PC-3 (cell line): ENCODE measurements at regions not wholly inside any gene's neighbourhood (a gene's known extent, or its start where the extent isn't known, plus 50 kb on each side); places are given as distances from the start of the nearest gene placed in this dataset.

ENCODE experiments used
- ATAC-seq: fragments of 200-7000 bp; cut with Tn5 transposase; 2 replicates; pipeline ENCODE4 v1.9.1; 2020; ENCODE audit warnings: mild to moderate bottlenecking, moderate library complexity
- BruUV-seq: library from RNA; stranded (reverse); fragments of 400-500 nt; replicated peaks from 2 replicates; lab custom pipeline; 2021; lab: Mats Ljungman, UMichigan
- CTCF ChIA-PET: fragments of 300-600 bp; sonication (Branson Sonifier 250); formaldehyde crosslinking; loops from one replicate; lab custom pipeline; 2022; ENCODE audit warnings: antibody characterized with exemption; lab: Charles Lee
- POLR2A ChIA-PET: fragments of 300-600 bp; sonication (Branson Sonifier 250); formaldehyde crosslinking; loops from one replicate; lab custom pipeline; 2022; ENCODE audit warnings: antibody characterized with exemption; ENCODE audit not compliant: unreplicated experiment; lab: Charles Lee
- DNase-seq: peaks from one replicate; pipeline ENCODE4 v3.0.0-alpha.2; 2015
- H2AFZ ChIP-seq: fragments of 300-600 bp; sonication (generic); 2 replicates; pipeline ENCODE4 v1.6.0; 2016; ENCODE audit warnings: antibody characterized with exemption, low read length
- H3F3A ChIP-seq: fragments of 300-600 bp; sonication (generic); one replicate; pipeline ENCODE4 v1.6.0; 2017; ENCODE audit warnings: antibody characterized with exemption, low read length, control low read depth, mild to moderate bottlenecking; ENCODE audit not compliant: unreplicated experiment
- H3K27ac ChIP-seq: fragments of 300-600 bp; sonication (generic); 2 replicates; pipeline ENCODE4 v1.5.1; 2016; ENCODE audit warnings: mild to moderate bottlenecking, low read length
- H3K27me3 ChIP-seq: fragments of 300-600 bp; sonication (generic); 2 replicates; pipeline ENCODE4 v1.6.1; 2016; ENCODE audit warnings: low read length, mixed read lengths
- H3K36me3 ChIP-seq: fragments of 300-600 bp; sonication (generic); 2 replicates; pipeline ENCODE4 v1.6.1; 2016; ENCODE audit warnings: low read depth, mixed run types, low read length, mixed read lengths
- H3K4me1 ChIP-seq: fragments of 300-600 bp; sonication (generic); 2 replicates; pipeline ENCODE4 v1.5.1; 2016; ENCODE audit warnings: low read length; ENCODE audit not compliant: insufficient read depth
- H3K4me2 ChIP-seq: fragments of 300-600 bp; sonication (generic); 2 replicates; pipeline ENCODE4 v1.6.0; 2016; ENCODE audit warnings: low read length
- H3K4me3 ChIP-seq: fragments of 300-600 bp; sonication (generic); 2 replicates; pipeline ENCODE4 v1.5.1; 2016; ENCODE audit warnings: mild to moderate bottlenecking, low read length, mixed read lengths
- H3K79me2 ChIP-seq: fragments of 300-600 bp; sonication (generic); 2 replicates; pipeline ENCODE4 v1.6.1; 2017; ENCODE audit warnings: low read length, mixed read lengths
- H3K9ac ChIP-seq: fragments of 300-600 bp; sonication (generic); 2 replicates; pipeline ENCODE4 v1.6.0; 2016; ENCODE audit warnings: mild to moderate bottlenecking, low read length
- H3K9me2 ChIP-seq: fragments of 300-600 bp; sonication (generic); replicated peaks from 2 replicates; pipeline ENCODE4 v1.6.1; 2016; ENCODE audit warnings: mixed run types, low read length, mixed read lengths
- H3K9me3 ChIP-seq: fragments of 300-600 bp; sonication (generic); 2 replicates; pipeline ENCODE4 v1.6.1; 2016; ENCODE audit warnings: low read length, mixed read lengths
- H4K20me1 ChIP-seq: fragments of 300-600 bp; sonication (generic); 2 replicates; pipeline ENCODE4 v1.6.1; 2016; ENCODE audit warnings: low read length, mixed read lengths
- CTCF ChIP-seq: fragments of 300-600 bp; sonication (generic); conservative IDR thresholded peaks from 2 replicates; pipeline ENCODE4 v1.5.1; 2017; ENCODE audit warnings: antibody characterized with exemption, low read depth, mild to moderate bottlenecking, low read length
- EZH2 ChIP-seq: fragments of 300-600 bp; sonication (generic); IDR thresholded peaks from one replicate; pipeline ENCODE4 v1.6.1; 2017; ENCODE audit warnings: antibody characterized with exemption, mild to moderate bottlenecking, low read length; ENCODE audit not compliant: unreplicated experiment
- EZH2phosphoT487 ChIP-seq: fragments of 300-600 bp; sonication (generic); IDR thresholded peaks from 2 replicates; pipeline ENCODE4 v1.6.1; 2018; ENCODE audit warnings: mild to moderate bottlenecking, antibody characterized with exemption, low read length, borderline replicate concordance
- intact Hi-C: fragments of 100-400 bp; cut with micrococcal nuclease; formaldehyde crosslinking; loops from 2 replicates; pipeline ENCODE4 v1.9.0; 2023

- BruUV-seq, result no TSS peak
- TF ChIP-seq EZH2 (no peak), CTCF (no peak), EZH2phosphoT487 (no peak)
- Histone ChIP-seq H3K9me3 (0 out of 2 replicates have a peak, but pooled peaks cover 6% of the 10 kb centered on the region), H3F3A (no peaks in the 10 kb centered on the region), H3K36me3 (no peaks in the 10 kb centered on the region), H3K79me2 (no peaks in the 10 kb centered on the region), H3K4me1 (no peaks in the 10 kb centered on the region), H2AFZ (no peak overlapping the region), H3K27ac (no peak overlapping the region), H4K20me1 (no peaks in the 10 kb centered on the region), H3K9me2 (no peaks in the 10 kb centered on the region), H3K4me3 (no peak overlapping the region), H3K27me3 (peaks cover 35% of the 10 kb centered on the region), H3K4me2 (no peak overlapping the region), H3K9ac (no peak overlapping the region)
- intact Hi-C loops, result no loop called here
- ChIA-PET POLR2A (no interaction called here), CTCF (no interaction called here)
- no peak for ATAC-seq
- DNase-seq, result no peak
These were observed 492.2 kb upstream of the B3GAT1 start for GRCh38 chr11:134904103-134904790.

GRCh38 chr11:134901955-134902918 lies 490.2 kb upstream of the B3GAT1 start:
- H4K20me1 ChIP-seq, result no peaks in the 10 kb centered on the region
- peaks cover 26% of the 10 kb centered on the region for H3K27me3 ChIP-seq
- ChIA-PET POLR2A (no interaction called here), CTCF (no interaction called here)
- H3F3A ChIP-seq, result no peaks in the 10 kb centered on the region
- no peak overlapping the region for H3K27ac ChIP-seq
- TF ChIP-seq EZH2phosphoT487 (no peak), EZH2 (no peak), CTCF (no peak)
- no peaks in the 10 kb centered on the region for H3K4me1 ChIP-seq
- 0 out of 2 replicates have a peak, but pooled peaks cover 6% of the 10 kb centered on the region for H3K9me3 ChIP-seq
- no peak overlapping the region for H3K9ac ChIP-seq
- no peaks in the 10 kb centered on the region for H3K79me2 ChIP-seq
- ATAC-seq (no peak), DNase-seq (no peak)
- no peak overlapping the region for H3K4me2 ChIP-seq
- no peak overlapping the region for H3K4me3 ChIP-seq
- no peaks in the 10 kb centered on the region for H3K9me2 ChIP-seq
- no peaks in the 10 kb centered on the region for H3K36me3 ChIP-seq
- intact Hi-C loops, result no loop called here
- H2AFZ ChIP-seq, result no peak overlapping the region
- no TSS peak for BruUV-seq
